Fibroblast of peridontal ligament (primary cell): ENCODE measurements at regions not wholly inside any gene's neighbourhood (a gene's known extent, or its start where the extent isn't known, plus 50 kb on each side); places are given as distances from the start of the nearest gene placed in this dataset.

ENCODE experiments used
- DNase-seq: peaks from one replicate; pipeline ENCODE4 v3.0.0-alpha.2; 2010; ENCODE audit errors: extremely low read depth

- no peak for DNase-seq
These were observed 189.1 kb downstream of the CRPPA start for GRCh38 chr7:16232273-16232672.

GRCh38 chr7:16223963-16224707, 197.2 kb downstream of the CRPPA start:
- no peak for DNase-seq

GRCh38 chr7:16212610-16213009, 208.7 kb downstream of the CRPPA start:
- no peak for DNase-seq

GRCh38 chr7:16212032-16212431, 209.3 kb downstream of the CRPPA start:
- DNase-seq = no peak

- no peak for DNase-seq
These were observed 209.9 kb downstream of the CRPPA start for GRCh38 chr7:16211402-16211925.

GRCh38 chr7:16210171-16210570, 211.2 kb downstream of the CRPPA start:
- no peak for DNase-seq

- DNase-seq = no peak
These were observed 214.0 kb downstream of the CRPPA start for GRCh38 chr7:16207321-16207720.

- no peak for DNase-seq
These were observed 215.9 kb downstream of the CRPPA start for GRCh38 chr7:16205466-16205865.

GRCh38 chr7:16204953-16205352, 216.4 kb downstream of the CRPPA start:
- DNase-seq = no peak

GRCh38 chr7:16203065-16203464, 218.3 kb downstream of the CRPPA start:
- no peak for DNase-seq

- DNase-seq = no peak
These were observed 219.0 kb downstream of the CRPPA start for GRCh38 chr7:16202303-16202702.

- no peak for DNase-seq
These were observed 220.7 kb downstream of the CRPPA start for GRCh38 chr7:16200591-16200990.

GRCh38 chr7:16193631-16194030, 227.7 kb downstream of the CRPPA start:
- no peak for DNase-seq

- peak; percentile 86 for DNase-seq
These were observed 232.2 kb downstream of the CRPPA start for GRCh38 chr7:16189026-16189715.

GRCh38 chr7:16187131-16187530, 234.2 kb downstream of the CRPPA start:
- DNase-seq = peak; percentile 5

GRCh38 chr7:16178585-16178984, 242.8 kb downstream of the CRPPA start:
- DNase-seq = no peak

- DNase-seq = no peak
These were observed 243.2 kb downstream of the CRPPA start for GRCh38 chr7:16178092-16178491.

- DNase-seq = no peak
These were observed 247.1 kb downstream of the CRPPA start for GRCh38 chr7:16174253-16174652.

GRCh38 chr7:16172366-16172765, 249.0 kb downstream of the CRPPA start:
- DNase-seq = no peak

- DNase-seq = no peak
These were observed 249.4 kb downstream of the CRPPA start for GRCh38 chr7:16171928-16172327.

- DNase-seq = no peak
These were observed 250.7 kb downstream of the CRPPA start for GRCh38 chr7:16170671-16171070.

- no peak for DNase-seq
These were observed 251.8 kb downstream of the CRPPA start for GRCh38 chr7:16169537-16169936.

GRCh38 chr7:16167526-16167925, 253.8 kb downstream of the CRPPA start:
- no peak for DNase-seq
